ENCODE measurements at regions not wholly inside any gene's neighbourhood (a gene's known extent, or its start where the extent isn't known, plus 50 kb on each side); places are given as distances from the start of the nearest gene placed in this dataset.

DNA sequence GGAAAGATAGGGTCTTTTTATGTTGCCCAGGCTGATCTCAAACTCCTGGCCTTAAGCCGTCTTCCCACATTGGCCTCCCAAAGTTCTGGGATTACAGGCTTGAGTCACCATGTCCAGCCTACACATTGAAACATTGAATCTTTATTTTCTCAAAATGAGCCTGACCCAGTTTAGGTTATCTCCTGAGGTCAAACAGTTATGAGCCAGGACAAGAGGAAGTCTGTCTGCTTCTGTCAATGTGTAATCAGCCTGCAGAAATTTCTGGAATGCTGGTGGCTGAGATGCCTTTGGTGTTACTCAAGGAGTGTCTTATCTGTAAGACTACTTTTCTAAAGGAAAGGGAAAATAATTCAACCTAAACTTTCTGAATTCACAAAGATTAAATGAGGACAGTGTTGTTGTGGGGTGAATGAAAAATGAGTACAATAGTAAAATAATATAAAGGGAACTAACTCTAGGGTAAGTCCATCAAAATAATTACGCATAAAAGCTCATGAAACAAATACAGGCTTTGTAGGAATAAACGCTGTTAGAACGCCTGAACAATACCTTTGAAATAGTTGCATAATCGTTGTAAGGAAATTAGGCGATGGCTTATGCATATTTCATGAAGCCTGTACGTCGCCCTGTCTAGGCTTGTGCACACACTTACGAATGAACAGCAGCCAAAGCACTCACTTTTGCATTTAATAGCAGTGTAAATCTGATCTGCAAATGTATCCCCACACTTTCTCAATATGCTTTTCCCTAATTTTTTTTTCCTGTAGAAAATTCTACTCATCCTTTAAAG, 260.8 kb downstream of the RDH14 start:
- no peak for TF ChIP-seq ZNF8 (CRISPR knock-in tag; IDR thresholded peaks at IDR 0.05)
- TF ChIP-seq, protein P1, sequence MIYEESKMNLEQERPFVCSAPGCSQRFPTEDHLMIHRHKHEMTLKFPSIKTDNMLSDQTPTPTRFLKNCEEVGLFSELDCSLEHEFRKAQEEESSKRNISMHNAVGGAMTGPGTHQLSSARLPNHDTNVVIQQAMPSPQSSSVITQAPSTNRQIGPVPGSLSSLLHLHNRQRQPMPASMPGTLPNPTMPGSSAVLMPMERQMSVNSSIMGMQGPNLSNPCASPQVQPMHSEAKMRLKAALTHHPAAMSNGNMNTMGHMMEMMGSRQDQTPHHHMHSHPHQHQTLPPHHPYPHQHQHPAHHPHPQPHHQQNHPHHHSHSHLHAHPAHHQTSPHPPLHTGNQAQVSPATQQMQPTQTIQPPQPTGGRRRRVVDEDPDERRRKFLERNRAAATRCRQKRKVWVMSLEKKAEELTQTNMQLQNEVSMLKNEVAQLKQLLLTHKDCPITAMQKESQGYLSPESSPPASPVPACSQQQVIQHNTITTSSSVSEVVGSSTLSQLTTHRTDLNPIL (CRISPR knock-in tag; IDR thresholded peaks at IDR 0.05; ENCODE audit: low read depth) = peak; percentile 86
- TF ChIP-seq ZNF565 (CRISPR knock-in tag; conservative IDR thresholded peaks at IDR 0.05; ENCODE audit: low read depth) = no peak
- TF ChIP-seq RARB (CRISPR knock-in tag; IDR thresholded peaks at IDR 0.05) = no peak
